Left kidney (tissue), 1 donor: ENCODE measurements at regions not wholly inside any gene's neighbourhood (a gene's known extent, or its start where the extent isn't known, plus 50 kb on each side); places are given as distances from the start of the nearest gene placed in this dataset.
"Not testable (repeated sequence)": the region's sequence is repeated elsewhere in the genome, so short reads cannot be mapped to it uniquely, and the experiment has no call there.

Source experiments
- DNase-seq: peaks from one replicate; pipeline ENCODE4 v3.0.0-alpha.2; 2013

DNA sequence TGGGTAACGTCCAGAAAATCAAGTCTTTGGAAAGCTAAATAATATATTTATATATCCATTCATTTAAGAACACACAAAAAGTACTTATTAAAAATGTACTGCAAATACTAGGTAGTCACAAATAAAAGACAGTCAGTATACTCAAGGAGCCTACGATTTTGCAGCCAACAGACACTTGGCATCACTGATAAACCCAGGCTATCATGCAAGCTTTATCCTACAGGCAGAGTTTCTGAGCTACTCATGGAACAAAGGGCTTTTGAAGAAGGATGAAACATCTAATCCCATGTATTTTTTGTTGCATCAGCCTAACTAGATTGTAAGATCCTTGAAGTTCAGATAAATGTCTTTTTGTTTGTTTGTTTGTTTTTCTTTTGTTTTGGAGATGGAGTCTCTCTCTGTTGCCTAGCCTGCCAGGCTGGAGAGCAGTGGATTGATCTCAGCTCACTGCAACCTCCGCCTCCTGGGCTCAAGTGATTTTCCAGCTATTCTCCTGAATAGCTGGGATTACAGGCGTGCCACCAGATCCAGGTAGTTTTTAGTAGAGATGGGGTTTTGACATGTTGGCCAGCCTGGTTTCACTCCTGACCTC, 319.4 kb upstream of the MDFIC2 start:
- no peak for DNase-seq

DNA sequence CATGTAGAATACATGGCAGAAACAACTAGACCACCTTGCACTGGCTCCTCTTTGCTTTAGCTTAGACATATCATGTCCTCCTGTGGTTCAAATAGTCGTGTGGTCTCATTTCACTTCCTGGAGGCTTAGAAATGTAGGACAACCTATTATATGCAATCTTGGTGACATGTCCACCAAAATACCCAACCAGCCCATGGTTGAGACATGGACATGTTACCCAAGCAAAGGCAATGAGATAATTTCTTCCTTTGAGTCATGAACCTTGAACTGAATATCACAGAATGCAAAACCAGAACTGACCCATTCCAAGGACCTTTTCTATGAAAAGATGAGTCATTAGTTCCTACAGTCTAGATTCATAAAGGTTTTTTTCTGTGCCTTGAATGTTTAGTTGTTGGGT, 309.0 kb upstream of the MDFIC2 start:
- DNase-seq, result no peak

DNA sequence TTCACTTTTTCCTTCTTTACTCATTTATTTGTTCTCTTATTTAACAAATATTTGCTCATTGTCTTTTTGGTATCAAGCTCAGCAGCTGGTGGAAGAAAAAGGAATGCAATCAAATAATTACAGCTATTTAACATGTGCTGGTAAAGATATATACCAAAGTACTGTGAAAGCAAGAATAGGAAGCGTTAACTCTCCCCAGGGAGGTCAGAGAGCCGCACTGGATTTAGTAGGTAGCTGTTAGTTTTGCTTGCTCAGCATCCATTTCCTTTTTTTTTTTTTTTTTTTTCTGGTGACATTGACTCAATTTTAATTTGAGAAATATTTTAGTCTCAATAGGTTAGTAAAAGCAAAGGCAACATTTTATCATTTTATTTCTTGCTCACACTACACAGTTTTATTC, 308.5 kb upstream of the MDFIC2 start:
- DNase-seq, result no peak

DNA sequence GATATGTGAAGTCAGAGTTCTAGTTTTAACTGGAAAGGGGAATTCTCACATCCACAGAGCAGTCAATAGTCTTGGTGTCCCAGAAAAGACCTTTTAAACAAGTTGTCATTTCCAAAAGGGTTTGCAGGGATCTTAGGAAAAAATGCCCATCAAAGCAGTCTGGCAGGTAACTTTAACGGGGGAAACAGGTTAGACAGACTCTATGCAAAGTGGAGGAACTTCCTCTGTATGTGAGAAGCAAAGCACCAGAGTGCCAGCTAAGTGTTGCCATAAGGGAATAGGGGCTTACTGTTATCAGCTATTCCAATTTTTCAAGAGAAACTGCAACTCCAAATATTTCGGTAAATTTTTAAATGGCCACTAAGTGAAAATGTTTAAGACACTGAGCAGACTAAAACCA, 307.9 kb upstream of the MDFIC2 start:
- DNase-seq, result no peak

DNA sequence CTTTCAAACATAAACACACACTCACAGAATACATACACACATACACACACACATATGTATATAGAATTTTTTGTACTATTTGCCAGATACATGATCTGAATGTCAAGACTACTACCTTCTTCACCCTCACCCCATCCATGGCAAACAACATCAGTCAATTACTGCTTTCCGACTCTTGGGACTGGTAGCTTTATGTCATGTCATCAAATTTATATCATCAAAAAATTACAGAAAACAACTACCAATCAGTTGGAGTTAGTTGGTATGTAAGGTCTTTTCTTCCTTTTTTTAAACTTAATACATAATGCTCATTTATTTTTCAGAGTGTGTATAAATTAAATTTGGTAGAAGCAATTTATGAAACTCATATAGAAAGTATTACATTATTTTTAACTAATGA, 305.7 kb upstream of the MDFIC2 start:
- DNase-seq, result no peak

DNA sequence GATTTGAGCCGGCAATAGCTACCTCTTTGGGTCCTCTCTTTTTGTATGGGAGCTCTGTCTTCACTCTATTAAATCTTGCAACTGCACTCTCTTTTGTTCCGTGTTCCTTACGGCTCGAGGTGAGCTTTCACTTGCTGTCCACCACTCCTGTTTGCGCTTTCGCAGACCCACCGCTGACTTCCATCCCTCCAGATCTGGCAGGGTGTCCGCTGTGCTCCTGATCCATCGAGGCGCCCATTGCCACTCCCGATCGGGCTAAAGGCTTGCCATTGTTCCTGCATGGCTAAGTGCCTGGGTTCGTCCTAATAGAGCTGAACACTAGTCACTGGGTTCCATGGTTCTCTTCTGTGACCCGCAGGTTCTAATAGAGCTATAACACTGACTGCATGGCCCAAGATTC, 304.9 kb upstream of the MDFIC2 start:
- DNase-seq, result not testable (repeated sequence)

DNA sequence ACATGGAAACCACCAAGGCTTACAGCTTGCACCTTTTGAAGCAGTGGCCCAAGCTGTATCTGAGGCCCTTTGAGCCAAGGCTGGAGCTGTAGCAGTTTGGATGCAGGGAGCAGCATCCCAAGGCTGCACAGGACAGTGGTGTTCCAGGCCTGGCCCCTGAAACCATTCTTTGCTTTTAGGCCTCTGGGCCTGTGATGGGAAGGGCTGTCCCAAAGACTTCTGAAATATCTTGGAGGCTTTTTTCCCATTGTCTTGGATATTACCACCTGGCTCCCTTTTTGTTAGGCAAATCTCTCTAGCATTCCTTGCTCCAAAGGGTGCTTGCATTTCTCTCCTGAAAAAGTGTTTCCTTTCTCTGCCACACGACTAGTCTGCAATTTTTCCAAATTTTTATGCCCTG, 302.8 kb upstream of the MDFIC2 start:
- DNase-seq, result no peak

DNA sequence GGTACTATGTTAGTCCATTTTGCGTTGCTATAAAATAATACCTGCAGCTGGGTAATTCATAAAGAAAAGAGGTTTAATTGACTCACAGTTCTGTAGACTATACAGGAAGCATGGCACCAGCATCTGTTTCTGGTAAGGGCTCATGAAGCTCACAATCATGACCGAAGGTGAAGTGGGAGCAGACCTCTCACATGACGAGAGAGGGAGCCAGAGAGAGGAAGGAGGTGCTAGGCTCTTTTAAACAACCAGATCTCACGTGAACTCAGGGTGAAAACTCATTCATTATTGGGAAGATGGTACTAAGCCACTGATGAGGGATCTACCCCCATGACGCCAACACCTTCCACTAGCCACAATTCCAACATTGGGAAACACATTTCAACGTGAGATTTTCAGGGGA, 301.7 kb upstream of the MDFIC2 start:
- no peak for DNase-seq

DNA sequence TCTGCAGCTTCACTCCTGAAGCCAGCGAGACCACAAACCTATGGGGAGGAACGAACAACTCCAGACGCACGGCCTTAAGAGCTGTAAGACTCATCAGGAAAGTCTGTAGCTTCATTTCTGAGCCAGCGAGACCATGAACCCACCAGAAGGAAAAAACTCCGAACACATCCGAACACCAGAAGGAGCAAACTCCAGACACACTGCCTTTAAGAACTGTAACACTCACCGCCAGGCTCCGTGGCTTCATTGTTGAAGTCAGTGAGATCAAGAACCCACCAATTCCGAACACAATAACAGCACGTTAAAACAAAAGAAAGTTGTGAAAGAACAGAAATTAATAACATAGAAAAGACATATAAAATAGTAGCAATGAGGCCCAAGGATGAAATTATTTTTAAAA, 300.5 kb upstream of the MDFIC2 start:
- DNase-seq, result no peak

DNA sequence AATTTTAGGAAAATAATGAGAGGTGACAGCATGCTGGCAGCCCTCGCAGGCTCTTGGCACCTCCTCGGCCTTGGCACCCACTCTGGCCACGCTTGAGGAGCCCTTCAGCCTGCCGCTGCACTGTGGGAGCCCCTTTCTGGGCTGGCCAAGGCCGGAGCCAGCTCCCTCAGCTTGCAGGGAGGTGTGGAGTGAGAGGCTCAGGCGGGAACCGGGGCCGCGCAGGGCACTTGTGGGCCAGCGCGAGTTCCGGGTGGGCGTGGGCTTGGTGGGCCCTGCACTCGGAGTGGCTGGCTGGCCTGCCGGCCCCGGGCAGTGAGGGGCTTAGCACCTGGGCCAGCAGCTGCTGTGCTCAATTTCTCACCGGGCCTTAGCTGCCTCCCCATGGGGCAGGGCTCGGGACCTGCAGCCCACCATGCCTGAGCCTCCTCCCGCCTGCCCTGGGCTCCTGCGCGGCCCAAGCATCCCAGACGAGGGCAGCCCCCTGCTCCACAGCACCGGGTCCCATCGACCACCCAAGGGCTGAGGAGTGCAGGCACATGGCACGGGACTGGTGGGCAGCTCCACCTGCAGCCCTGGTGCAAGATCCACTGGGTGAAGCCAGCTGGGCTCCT, 299.3 kb upstream of the MDFIC2 start:
- not testable (repeated sequence) for DNase-seq

DNA sequence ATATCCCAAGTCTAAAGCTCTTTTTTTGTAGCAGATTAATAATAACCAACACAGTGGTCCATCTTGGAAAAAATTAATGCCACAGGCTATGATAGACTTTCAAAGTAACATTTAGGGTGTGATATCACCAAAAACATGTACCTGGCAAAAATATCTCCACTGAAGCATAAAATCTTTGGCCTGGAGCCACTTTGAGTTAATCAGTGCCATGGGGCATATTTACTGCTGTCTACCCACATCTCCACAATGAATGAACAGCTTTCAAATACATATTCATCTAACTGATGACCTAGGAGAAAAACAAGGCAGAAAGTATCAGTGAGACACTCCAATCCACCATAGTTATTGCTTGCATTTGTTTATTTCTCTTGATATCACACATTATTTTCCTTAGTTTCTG, 296.0 kb upstream of the MDFIC2 start:
- DNase-seq, result peak; percentile 36

DNA sequence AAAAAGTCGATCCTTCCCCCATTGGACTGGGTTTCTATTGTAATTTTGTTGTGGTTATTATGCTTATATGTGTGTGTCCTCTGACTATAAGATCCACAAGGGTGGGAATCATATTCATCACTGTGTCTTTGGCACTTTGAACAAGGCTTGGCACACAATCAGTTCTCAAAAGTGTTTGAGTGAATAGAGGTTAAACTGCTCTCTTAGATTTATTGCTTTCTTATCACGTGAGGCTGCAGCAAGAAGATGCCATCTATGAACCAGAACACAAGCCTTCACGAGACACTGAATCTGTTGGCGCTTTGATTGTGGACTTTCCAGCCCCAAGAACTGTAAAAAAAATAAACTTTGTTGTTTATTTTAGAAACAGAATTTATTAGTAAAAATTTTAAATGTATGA, 295.0 kb upstream of the MDFIC2 start:
- DNase-seq, result no peak

DNA sequence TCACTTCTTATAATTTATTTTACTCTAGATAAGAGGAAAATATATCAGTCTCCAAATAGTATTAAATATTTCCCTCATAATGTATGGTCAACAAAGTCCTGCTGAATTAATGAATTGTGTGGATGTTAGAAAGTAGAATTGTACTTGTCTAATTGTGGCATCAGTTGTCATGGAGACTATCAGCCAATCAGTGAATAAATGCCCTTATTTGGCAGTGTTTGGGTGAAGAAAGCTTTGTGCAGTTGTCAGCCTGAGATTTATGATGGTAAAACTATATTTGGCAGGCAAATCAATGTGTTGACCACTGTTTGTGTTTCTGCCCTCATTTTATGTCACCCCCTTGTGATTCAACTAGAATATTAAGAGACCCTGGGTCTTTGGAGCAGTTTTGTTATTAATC, 293.6 kb upstream of the MDFIC2 start:
- DNase-seq, result no peak

DNA sequence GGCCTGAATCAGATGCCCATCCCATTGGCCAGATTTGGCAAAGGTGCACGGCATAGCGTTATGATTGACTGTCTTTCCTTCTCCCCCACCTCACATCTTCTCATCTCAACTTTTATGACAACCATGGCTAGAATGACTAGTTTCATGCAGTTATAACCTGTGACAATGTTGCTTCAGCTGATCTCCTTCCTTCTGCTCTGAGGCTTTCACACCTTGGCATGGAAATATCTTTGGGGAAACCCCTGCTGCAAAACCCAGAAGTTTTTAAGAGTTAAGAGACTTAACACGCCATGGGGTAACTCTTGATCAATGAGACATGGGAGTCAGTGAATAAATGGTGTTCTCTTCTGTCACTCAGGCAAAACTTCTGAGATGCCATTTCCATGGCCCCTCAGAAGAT, 290.7 kb upstream of the MDFIC2 start:
- no peak for DNase-seq

DNA sequence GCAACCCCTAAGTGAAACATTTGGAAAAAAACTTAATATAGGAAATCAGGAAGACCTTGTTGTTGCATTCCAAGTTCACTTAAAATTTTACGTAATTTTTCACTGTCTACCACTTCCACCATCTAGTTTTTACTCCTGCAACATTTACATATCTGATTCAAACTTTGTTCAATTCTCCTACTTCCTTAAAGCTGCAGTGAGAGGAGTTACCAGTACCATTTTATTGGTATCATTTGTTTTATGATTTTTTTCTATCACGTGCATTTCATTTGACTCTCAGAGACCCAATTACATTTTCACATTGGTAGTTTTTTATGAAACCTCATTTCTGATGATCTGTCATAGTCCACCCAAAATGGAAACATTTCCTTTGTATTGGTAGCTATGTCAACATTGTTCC, 284.9 kb upstream of the MDFIC2 start:
- no peak for DNase-seq

DNA sequence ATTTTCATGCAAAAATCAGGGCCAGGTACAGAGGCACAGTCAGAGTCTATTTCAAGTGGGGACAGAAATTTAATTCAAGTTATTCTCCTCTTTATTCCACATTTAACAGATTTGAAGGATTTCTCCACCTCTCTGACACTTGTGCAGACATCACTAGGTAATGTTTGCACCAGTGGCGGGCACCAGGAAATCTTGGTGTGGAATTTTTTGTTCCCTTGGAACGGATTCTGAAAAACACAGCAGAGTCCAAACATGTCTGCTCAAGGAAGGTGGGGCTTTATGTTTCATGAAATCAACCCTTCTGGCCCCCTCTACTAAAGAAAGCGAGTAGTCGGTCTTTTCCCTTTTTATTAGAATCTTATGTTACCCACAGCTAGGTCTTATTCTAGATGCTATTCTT, 271.2 kb upstream of the MDFIC2 start:
- DNase-seq, result no peak

DNA sequence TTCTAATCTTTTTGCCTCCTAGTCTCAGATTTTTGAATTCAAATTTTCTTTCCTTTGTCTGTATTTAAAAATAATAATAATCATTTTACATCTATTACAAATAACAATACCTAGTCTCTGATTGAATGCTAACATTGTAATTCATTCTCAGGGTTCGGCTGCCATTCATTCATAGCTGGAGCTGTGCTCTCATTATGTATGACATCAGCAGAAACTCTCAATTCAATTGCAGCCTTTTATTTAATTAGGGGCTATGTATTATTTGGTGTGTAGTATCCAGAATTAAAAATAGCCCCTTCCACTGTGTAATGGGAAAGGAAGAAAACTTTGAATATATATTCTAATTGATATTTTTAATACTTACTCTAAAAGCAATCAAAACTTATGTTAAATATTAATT, 270.4 kb upstream of the MDFIC2 start:
- DNase-seq, result no peak

DNA sequence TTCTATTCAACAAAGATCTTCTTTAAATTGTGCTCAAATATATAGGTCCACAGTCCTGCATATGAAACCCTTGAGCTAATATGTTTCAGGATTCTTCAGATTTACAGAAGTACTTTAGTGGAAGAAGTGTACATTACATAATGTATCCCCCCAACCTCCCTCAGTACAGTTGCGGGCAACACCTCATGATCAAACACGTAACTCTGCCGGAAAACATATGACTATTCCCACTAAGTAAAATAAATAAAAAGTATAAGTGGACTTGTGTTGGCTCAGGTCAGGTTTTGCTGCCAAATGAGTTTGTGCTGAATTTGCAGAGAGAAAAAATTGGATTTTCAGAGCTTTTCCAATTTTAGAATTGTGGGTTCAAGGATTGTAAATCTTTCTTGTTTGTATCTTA, 267.6 kb upstream of the MDFIC2 start:
- no peak for DNase-seq

DNA sequence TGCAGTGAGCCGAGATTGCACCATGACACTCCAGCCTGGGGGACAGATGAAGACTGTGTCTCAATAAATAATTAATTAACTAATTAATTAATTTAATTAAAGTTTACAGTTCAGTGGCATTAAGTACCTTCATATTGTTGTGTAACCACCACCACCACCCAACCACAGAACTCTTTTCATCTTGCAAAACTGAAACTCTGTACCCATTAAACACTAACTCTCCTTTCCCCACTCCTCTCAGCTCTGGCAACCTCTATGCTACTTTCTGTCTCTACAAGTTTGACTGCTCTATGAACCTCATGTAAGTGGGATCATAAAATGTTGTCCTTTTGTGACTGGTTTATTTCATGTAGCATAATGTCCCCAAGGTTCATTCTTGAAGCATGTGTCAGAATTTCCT, 259.3 kb upstream of the MDFIC2 start:
- no peak for DNase-seq

DNA sequence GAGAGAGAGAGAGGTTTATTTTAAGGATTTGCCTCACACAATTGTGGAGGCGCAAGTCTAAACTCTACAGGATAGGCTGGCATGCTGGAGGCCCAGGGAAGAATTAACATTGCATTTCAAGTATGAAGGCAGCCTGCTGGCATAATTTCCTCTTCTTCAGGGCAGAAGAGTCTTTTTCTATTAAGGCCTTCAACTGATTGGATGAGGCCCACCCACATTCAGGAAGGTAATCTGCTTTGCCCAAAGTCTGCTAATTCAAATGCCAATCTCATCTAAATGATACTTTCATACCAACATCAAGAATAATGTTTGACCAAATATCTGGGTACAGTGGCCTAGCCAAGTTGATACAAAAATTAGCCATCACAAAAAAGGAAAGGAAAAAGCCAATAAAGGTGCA, 258.1 kb upstream of the MDFIC2 start:
- no peak for DNase-seq

DNA sequence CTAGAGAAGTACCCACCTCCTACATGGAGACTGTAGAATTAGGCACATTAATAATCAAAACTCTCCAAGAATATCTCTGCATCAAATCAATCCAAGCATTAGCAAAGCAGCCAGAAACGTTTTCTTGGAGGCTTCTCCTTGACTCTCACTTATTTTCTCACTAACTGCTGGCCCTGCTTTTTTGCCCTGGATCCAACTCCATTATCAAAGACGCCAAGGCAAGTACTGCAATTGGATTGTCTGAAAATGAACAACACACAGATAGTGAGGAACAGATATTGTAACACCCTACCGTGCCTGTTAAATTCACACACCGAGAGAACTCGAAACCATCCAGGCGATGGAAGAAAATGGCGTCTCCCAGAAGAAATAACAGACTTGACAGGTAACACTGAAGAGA, 256.2 kb upstream of the MDFIC2 start:
- no peak for DNase-seq

DNA sequence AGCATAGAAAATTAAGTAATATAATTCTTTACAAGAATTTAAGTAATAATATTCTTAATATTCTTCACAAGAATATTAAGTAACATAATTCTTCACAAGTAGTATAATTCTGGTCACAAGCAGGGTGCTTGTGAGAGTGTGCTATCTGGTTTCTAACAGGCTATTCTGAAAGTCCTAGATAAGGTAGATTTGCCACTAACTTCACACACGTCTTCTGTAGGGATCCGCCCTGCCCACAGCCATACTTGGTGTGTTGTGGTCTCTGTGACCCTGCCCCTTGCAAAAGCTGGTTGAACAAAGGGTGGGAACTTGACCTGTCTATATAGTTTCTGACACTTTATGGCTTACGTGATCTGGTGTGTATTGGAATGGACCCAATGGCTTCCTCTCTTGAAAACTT, 253.4 kb upstream of the MDFIC2 start:
- no peak for DNase-seq

DNA sequence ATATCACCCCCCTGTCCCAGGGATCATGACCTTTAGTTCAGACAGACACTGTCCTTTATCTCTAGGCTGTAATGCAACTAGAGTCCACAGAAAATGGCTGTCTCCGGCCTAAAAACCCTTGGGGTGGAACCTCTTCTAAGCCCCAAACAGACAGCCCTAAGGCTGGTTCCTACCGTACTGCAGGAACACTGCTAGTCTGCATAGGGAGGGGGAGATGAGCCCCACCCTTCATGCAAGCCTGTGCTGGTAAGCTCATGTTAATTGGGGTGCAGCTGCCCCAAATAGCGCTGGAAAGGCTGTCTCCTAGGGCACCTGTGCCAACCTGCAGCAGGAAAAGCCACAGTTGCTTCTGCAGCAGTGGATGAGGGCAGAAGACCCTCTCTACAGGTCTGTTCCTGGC, 252.1 kb upstream of the MDFIC2 start:
- DNase-seq, result no peak

DNA sequence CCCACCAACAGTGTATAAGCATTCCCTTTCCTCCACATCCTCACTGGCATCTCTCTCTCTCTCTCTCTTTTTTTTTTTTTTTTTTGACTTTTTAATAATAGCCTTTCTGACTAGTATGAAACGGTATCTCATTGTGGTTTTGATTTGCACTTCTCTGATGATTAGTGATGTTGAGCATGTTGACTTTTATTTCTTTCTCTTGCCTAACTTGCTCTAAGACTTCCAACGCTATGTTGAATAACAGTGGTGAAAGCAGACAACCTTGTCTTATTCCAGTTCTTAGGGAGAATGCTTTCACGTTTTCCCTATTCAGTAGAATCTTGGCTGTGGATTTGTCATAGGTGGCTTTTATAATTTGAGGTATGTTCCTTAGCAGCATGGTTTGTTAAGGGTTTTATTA, 249.4 kb upstream of the MDFIC2 start:
- no peak for DNase-seq

DNA sequence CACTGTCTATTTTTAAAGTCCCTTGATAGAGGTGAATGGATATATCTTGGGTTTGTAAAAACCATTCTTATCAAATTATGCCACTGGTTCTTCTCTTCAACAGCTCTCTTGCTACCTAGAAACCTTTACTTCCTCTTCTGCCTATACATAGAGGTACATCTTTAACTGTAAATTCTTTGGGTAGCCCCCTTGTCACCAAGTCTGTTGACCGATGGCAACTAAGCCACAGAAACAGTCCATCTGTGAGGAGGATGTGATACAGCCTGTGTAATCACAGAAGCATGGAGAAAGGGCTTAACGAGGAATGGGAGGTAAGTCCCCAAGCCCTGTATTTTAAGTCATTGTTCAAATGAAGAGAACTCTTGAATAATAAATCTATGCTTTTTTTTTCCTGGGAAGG, 246.5 kb upstream of the MDFIC2 start:
- DNase-seq, result no peak
